ENCODE measurements at regions not wholly inside any gene's neighbourhood (a gene's known extent, or its start where the extent isn't known, plus 50 kb on each side); places are given as distances from the start of the nearest gene placed in this dataset.
"Not testable (repeated sequence)": the region's sequence is repeated elsewhere in the genome, so short reads cannot be mapped to it uniquely, and the experiment has no call there.

DNA sequence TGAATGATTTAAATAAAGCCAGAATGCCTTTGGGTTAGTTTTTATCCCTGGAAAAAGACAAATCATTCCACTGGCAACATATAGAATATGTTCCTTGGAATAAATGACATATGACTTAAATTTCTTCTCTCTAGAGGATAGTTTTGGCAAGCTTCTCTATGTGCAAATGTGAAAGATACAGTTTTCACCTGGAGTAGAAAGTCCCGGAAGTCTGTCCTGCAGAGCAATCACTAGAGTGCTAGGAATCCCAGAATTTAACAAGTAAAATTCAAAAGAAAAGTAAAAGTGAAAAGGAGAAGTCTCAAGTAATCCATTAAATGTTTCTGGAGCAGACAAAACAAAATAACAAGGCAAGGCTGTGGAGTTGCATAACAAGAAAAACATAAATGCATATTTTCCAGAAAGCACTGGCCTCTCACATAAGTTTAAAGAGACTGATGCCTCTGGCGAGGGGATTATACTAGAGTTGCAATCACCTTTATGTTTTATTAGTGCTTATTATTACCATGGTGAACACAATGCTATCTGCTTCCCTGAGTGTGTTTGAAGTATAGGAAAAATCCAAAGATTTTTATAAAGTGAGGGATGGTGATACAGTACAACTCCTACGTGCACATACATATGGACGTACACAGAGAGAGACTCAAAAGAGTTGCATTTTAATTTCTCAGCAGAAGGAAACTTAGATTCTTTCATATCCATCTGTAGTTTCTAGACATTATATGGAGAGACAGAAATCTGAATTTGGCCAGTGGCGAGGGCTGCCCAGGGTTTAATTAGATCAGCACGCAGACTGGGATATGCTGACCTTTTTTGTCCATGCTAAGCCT lies 188.3 kb upstream of the ANKRD55 start:
- no peak for DNase-seq (ENCODE audit: low spot score)

DNA sequence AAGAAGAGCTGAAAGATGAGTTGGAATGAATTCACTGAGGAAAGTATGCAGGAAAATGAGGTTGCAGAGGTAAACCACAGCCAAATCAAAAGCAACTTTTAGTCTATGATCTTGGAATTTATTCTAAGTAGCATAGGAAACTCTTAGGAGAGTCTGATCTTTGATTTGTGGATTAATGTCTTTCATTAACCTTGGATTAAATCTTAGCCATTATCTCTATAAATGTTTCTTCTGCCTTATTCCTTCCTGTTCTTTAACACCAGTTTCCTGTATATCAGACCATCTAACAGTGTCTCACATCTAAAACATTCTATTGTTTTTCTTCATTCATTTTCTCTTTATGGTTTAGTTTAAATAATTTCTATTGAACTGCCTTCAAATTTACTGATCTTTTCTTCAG lies 187.2 kb upstream of the ANKRD55 start:
- no peak for DNase-seq (ENCODE audit: low spot score)

GRCh38 chr5:56419667-56420066 lies 186.5 kb upstream of the ANKRD55 start:
- DNase-seq (ENCODE audit: low spot score): no peak

DNA sequence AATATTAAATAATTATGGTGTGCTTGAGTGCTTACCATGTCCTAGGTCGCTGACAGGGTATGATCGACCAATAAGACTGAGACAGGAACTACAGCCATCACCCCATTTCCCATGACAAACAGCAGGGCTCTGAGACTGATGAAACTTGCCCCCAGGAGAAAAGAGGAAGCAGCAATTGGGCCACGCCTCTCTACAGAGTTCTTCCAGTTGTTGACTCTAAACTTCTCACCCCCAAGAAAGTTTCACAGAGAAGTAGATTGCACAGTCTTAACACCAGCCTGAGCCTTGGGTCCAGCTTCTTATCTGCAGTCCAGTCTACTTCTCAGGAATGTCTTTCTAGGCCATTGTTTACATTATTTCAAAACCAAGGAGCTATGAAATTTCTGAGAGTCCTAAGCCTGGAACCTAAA lies 182.2 kb upstream of the ANKRD55 start:
- peak; percentile 10 for DNase-seq (ENCODE audit: low spot score)

DNA sequence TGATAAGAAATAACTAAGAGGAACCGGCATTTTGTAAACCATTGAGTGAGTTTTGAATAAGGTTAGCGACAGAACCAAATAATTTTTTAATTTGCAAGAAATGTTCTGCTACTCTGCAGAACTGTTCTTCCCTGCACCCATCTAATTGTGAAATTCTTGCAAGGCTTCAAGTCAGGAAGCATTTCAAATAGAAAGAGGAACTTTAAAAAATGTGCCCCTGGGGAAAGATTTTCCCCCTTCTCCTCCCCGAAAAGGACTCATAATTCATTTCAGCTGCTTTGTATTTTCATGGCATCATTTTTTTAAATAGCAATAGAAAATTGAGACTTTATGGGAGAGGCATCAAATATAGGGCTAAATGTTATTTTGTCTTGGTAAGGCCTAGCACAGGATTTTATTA lies 180.9 kb upstream of the ANKRD55 start:
- no peak for DNase-seq (ENCODE audit: low spot score)

DNA sequence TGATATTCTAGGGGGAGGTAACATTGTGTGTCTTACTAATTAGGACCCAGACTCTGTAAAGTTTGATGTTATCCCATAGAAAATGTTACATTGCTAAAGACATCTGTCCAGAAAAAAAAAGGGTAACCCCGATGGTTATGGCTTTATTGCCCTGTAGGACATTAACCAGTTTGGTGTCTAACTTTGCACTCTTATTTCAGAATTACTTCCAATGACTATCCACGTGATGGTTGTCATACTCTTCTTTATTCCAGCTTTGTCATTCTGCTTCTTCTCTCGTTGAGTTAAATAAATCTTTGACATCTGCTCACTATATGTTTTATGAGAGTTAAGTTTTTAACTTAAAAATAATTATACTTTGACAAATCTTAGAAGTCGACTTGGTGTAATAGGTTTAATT lies 180.4 kb upstream of the ANKRD55 start:
- no peak for DNase-seq (ENCODE audit: low spot score)

DNA sequence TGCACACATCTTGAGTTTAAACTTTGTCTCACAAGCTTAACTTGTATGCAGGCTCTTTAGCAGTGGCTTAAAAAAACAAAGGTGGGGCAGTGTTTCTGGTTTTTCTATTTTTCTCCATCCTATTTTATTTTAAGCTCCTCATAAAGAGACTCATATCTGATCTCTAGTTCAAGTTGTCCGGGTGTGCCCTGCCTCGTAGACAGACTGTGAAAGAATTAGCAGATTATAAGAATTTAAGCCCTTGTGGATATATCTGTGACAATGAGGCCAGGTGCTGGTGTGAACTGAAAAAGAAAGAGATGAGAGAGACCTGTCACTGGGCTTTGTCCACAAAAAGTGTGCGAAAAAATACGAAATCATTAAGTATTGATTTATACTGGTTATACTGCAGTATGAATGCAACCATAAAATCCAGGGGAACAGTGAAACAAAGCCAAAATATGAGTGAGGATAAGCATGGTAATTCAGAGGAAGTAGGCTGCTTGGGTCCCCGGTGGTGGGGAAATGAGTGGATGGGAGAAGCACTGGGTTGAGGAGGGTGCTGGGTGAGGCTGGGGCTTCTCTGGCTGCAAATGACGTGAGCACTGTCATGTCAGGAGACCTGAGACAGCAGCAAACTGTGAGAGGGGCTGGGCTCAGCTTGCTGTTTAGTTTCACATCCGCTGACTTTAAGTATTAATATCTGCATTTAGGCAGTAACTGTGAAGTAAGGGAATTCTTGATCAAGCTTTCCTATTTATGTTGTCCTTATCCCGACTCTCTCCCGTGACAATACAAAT lies 179.7 kb upstream of the ANKRD55 start:
- no peak for DNase-seq (ENCODE audit: low spot score)

GRCh38 chr5:56410696-56411095 lies 177.6 kb upstream of the ANKRD55 start:
- no peak for DNase-seq (ENCODE audit: low spot score)

GRCh38 chr5:56409331-56410190 lies 176.4 kb upstream of the ANKRD55 start:
- no peak for DNase-seq (ENCODE audit: low spot score)

DNA sequence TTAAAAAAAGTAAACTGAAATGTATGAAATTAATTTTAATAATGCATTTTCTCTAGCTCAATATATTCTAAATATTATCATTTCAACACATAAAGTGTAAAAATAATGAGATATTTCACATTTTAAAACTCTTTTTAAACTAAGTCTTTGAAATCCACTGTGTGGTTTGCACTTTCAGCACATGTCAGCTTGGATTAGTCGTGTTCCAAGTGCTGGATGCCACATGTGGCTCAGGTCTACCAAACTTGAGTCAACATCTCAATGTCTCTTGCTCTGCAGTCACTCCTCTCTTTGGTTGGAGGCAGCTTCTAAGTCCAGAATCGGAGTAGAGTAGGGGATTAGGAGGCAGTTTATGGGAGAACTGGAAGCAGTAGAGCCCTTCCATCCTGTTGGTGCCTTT lies 173.7 kb upstream of the ANKRD55 start:
- DNase-seq (ENCODE audit: low spot score): no peak

GRCh38 chr5:56406221-56406620 lies 173.1 kb upstream of the ANKRD55 start:
- DNase-seq (ENCODE audit: low spot score): no peak

- no peak for DNase-seq (ENCODE audit: low spot score)
These were observed 172.2 kb upstream of the ANKRD55 start for GRCh38 chr5:56405116-56405908.

GRCh38 chr5:56402266-56403220 lies 169.4 kb upstream of the ANKRD55 start:
- no peak for DNase-seq (ENCODE audit: low spot score)

- DNase-seq (ENCODE audit: low spot score): not testable (repeated sequence)
These were observed 164.7 kb upstream of the ANKRD55 start for GRCh38 chr5:56397796-56398195.

GRCh38 chr5:56396634-56397033 lies 163.5 kb upstream of the ANKRD55 start:
- no peak for DNase-seq (ENCODE audit: low spot score)

- no peak for DNase-seq (ENCODE audit: low spot score)
These were observed 156.1 kb upstream of the ANKRD55 start for GRCh38 chr5:56389261-56389660.

GRCh38 chr5:56388229-56388985 lies 155.3 kb upstream of the ANKRD55 start:
- DNase-seq (ENCODE audit: low spot score): no peak

DNA sequence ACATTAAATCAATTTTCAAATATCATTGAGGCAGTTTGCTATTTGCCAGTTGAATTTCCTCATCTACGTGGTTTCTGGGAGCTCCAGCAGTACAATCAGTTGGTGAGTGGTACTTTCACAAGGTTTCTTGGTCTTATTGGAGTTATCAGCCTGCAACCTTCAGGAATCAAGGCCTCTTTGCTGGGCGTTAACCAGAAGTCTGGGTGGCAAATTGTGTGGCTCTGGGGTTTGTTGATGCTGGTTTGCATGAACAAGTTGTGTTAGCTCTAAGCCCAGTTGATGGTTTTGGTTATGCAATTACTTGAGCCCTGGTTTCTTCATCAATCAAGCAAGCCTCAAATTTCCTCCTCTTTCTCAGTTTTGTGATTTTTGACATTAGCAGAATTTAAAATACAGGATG lies 152.9 kb upstream of the ANKRD55 start:
- no peak for DNase-seq (ENCODE audit: low spot score)

DNA sequence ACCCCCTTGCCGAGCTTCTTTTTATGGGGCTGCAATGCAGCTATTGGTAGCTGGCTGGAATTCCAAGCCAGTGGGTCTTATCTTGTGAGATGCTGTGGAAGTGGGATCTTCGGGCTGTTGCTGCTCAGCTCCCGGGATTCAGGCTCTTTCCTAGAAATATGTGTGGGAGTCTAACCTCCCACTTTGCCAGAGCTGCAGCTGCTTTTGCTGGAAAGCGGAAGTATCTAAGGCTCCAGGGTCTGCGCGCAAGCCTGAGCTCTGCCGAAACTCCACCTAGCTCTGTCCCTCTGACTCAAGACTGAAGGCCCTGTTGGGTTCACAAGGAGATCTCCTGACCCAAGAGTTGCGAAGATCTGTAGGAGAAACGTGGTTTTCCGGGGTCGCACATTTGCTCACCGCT lies 151.1 kb upstream of the ANKRD55 start:
- DNase-seq (ENCODE audit: low spot score): no peak

DNA sequence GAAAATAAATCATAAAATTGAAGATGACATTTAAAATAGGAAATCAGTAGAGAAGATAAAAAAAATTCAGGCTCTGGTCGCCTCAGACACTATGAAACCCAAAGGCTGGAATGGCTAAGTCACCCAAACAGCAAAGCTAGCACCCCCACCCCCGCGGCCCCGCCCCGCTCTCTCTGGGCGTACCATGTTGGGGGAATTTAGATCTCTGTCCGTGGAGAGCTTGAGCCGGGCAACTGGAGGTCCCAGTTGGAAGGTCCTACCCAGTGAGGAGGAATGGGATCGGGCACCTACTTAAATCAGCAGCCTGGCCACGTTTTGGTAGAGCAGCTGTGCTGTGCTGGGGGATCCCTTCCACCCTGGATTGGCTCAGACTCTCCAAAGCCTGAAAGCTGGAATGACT lies 150.6 kb upstream of the ANKRD55 start:
- DNase-seq (ENCODE audit: low spot score): no peak
